Left kidney (tissue), 1 donor: ENCODE measurements at regions not wholly inside any gene's neighbourhood (a gene's known extent, or its start where the extent isn't known, plus 50 kb on each side); places are given as distances from the start of the nearest gene placed in this dataset.
"Not testable (repeated sequence)": the region's sequence is repeated elsewhere in the genome, so short reads cannot be mapped to it uniquely, and the experiment has no call there.

Source experiments
- DNase-seq: peaks from one replicate; pipeline ENCODE4 v3.0.0-alpha.2; 2013

DNA sequence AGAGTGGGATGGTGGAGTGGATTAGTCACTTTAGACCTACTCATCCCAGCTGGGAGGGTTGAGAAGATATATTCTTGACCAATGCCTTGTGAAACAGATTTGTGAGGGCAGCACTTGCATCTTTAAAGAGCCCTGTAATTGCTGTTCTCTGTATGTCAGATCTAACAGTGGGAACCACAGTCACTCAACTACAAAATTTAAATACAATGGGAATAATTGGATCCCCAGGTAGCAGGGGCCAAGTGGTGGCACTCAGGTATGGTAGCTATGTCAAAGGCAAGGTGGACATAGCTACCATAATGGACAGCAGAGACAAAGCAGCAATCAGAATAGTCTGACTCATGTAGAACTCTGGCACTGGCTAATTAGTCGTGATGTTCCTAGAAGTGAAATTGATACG, 559.6 kb downstream of the PTPRU start:
- DNase-seq: not testable (repeated sequence)

DNA sequence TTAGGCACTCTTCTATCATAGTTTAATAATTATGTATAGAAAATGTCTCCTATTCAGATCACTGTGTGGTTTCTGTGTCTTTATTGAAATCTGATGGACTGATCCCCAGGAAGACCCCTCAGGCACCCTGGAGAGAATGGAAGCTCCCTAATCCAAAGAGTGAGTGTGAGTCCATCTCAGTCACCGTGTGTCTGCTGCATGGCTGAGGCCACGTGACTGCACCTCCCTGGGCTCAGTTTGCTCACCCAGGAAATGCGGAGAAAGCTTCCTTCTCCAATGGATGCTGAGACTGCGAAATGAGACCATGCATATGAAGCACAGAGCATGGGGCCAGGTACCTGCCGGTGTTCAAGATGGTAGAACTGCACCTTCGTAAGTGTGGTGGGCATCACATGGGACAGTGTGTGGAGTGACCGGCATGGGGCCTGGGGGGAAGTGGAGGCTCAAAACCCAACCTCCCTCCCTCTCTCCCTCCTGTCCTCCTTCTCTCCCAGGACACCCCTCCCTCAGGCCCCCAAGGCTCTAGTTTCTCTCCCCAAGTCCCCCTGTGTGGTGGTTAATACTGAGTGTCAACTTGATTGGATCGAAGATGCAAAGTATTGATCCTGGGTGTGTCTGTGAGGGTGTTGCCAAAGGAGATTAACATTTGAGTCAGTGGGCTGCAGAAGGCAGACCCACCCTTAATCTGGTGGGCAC, 557.5 kb downstream of the PTPRU start:
- DNase-seq: no peak

GRCh38 chr1:29793101-29793546, 556.8 kb downstream of the PTPRU start:
- DNase-seq: peak; percentile 89

GRCh38 chr1:29789910-29790247, 553.6 kb downstream of the PTPRU start:
- DNase-seq: no peak

DNA sequence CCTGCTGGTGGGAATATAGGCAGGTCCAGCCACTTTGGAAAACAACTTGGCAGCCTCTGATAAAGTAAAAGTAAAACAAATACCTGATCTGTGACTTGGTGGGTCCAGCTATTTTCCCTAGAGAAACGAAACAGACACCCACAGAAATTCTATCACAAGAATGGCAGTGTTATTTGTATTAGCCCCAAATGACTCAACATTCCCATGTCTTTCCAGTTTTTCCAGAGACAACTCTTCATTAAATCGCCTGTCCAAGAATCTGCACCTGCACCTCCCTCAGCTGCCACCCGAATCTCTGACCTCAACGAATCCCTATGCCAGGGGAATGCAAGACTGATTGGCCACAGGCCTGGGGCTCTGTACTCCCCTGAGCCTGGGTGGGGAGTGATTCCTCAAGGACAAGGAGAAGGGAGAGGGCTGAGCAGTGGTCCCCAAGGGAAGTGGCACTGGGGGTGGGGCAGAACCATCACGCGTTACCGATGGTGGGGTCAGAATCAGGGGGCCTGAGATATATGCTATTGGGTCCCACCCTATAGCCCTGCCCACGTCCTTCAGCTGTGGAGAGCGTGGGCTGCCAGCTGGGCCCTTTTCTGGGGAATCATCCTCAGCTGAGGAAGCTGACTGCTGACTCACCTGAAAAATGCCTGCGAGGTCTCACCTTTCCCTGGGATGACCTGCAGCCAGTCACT, 553.0 kb downstream of the PTPRU start:
- no peak for DNase-seq

- no peak for DNase-seq
These were observed 550.7 kb downstream of the PTPRU start for GRCh38 chr1:29786791-29787732.

DNA sequence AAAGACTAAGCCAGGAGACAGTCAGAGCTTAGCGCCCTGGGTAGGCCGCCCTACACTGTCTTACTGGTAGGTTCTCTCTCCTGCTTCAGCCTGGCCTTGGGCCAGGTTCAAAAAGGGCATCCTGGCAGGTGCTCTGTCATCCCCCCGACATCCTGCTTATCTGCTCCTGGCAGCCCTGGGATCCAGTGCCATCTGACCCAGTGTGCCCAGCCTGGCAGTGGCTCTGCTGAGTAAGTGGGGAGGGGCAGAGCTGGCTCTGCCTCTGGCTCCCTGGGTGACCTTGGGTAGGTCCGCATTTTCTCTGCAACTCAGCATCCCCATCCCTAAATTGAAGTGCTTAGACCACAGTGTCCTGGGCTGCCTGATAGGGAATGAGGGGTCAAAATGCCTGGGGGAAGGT, 549.9 kb downstream of the PTPRU start:
- DNase-seq: no peak

DNA sequence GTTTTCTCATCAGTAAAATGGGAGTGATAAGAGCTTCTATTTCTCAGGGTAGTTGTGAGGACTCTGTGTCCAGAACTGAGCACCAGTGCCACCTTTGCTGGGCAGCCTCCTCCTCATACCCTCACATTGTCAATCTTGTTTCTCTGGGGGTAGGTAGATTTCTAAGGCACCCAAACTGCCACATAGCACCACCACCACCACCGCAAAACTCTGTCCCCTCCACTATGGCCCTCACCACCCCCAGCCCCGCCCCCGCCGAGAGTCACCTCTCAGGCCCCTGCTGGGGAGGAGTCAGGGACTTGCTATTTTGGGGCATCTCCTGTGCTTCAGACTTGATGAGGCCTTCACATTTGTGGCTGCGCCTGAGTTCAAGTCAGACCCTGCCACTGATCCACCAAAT, 549.2 kb downstream of the PTPRU start:
- DNase-seq: no peak

- DNase-seq: no peak
These were observed 548.8 kb downstream of the PTPRU start for GRCh38 chr1:29785137-29785527.

DNA sequence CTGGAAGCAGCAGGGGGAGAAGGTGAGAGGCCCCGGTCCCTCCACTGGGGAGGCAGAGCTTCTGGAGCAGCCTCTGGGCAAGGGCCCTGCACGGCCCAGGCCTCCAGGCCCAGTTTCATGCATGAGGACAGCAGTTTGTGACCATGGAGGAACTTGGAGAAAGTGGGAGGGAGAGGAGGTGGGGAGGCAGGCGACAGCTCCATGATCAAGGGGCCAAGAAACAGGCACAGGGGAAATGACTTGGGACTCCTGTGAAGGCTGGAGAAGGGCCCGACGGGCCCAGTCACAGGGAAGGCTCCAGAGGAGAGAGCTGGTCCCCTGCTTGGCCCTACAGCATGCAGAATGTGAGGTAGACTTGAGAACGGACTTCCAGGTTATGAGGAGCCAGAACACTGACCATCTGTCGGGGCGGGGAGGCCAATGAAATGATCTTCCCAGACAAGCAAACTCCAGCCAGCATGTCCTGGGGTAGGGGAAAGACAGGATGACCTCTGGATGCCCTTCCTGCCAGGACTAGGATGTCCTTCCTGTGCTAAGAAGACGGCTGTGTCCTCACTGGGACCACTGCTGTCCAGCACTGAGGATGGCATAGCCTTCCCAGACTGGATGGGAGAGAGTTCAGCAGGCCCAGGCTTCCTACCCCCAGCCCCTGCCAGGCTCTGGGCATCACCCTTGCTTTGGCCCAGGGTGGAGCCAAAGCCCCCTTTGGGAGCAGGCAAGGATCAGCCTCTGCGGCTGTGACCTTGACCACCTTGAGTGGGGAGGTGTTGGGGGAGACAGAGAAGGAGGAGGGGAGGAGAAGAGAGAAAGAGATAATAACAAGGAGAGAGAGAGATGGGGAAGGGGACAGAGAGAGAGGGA, 548.2 kb downstream of the PTPRU start:
- no peak for DNase-seq

GRCh38 chr1:29783508-29784275, 547.4 kb downstream of the PTPRU start:
- DNase-seq: no peak

GRCh38 chr1:29782846-29783507, 546.7 kb downstream of the PTPRU start:
- DNase-seq: no peak

- DNase-seq: no peak
These were observed 542.8 kb downstream of the PTPRU start for GRCh38 chr1:29779146-29779545.

DNA sequence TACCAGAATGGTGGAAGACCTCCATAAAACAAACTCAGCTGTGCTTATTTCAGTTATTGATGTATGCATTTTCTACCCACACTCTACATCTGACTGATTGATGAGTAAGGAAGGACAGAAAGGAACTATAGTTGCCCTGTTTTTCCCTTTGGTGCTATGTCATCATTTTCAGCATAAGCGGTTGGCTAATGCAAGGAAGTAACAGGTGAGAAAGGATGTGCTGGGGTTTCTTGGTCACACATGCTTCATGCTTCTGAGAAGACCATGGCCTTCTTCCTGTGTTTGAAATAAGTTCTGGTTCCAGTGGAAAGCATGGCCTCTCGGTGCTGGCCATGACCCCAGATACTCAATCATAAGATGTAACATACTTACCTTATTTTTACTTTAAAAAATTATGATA, 541.2 kb downstream of the PTPRU start:
- DNase-seq: no peak

DNA sequence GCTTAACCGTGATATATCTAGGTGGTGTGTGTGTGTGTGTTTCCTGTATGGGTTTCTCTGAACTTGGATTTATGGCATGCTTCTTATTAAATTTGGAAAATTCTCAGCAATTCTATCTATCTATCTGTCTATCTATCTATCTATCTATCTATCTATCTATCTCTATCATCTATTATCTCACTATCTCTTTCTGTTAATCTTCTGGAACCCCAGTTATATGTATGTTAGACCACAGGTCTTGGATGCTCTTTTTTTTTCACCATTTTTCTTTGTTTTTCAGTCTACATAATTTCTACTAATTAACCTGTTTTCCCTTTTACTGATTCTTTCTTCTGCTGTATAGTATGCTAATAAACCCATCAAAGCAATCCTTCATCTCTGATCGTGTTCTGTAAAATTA, 538.0 kb downstream of the PTPRU start:
- no peak for DNase-seq

- DNase-seq: no peak
These were observed 536.3 kb downstream of the PTPRU start for GRCh38 chr1:29772584-29773100.

DNA sequence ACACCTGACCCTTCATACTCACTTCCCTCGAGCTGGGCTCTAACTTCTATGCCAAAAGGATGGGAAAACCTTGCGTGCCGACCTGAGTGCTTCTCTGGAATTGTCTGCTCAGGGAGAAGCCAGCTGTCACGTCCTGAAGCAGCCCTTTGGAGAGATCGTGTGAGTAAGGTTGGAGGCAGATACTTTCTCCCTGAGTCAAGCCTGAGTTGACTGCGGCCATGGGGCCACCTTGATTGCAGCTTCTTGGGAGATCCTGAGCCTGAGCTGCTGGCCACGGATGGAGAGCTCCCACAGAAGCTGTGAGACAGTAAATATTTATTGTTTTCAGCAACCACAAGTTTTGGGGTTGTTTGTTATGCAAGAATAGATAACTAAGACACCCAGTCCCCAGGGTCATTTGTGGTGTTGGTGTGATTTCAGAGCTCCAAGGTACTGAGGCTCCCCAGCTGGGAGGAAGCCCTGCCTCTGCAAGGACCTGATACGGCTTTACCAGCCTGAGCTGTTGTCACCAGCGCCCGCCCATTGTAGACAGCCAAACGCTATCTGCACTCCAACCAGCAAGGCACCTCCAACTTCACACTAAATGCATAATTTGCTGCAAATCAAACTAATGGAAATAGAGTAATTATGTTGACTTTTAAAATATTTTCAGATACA, 531.6 kb downstream of the PTPRU start:
- DNase-seq: no peak

DNA sequence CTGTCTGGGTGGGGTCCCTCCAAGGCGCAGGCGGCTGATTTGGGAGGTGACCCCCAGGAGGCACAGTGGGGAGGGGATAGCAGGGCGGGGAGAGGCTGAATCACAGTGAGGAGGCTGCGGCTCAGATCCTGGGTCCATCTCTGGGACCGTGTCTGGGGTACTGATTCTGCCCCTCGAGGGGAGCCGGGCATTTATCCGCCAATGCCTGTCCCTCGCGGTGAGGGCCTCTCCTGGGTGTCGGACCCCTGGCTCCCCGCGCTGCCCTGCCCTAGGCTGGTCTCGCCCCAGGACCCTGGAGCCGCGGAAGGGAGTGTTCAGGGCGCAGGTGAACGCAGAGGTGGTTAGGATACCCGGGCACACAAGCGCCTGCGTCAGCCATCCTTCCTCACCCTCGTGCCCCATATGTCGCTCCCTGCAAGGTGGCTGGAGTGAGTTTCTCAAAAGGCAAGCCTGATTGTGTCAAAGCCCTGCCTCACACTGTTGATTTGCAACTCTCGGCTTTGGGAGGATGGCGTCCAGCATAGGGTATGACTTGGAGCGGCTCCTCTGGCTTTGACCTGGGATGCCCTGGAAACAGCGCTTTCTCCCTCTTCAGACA, 530.9 kb downstream of the PTPRU start:
- DNase-seq: no peak

DNA sequence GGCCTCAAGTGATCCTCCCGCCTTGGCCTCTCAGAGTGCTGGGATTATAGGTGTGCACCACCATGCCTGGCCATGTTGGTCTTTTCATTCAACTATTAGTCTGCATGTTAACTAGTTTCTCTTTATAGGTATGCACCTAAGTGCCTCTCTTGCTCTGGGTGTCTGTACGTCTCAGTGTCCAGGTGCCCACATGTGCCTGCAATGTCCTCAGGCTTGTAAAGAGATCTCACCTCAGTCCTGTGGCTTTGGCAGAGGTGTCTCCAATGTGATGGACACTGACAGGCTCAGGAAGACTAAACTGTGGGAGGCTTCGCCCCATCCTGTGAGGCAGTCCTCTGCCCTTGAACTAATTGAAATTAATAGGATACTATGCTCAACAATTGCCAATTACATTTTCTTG, 526.3 kb downstream of the PTPRU start:
- DNase-seq: no peak
